AG09319 (cell line): ENCODE measurements at regions not wholly inside any gene's neighbourhood (a gene's known extent, or its start where the extent isn't known, plus 50 kb on each side); places are given as distances from the start of the nearest gene placed in this dataset.

Experiments
- DNase-seq: peaks from one replicate; pipeline ENCODE4 v3.0.0-alpha.2; 2010; ENCODE audit warnings: low read depth; ENCODE audit errors: extremely low read depth
- CTCF ChIP-seq: IDR thresholded peaks from 2 replicates; pipeline ENCODE4 v1.5.1; 2011; ENCODE audit warnings: low read depth, mild to moderate bottlenecking, inconsistent platforms, low read length, moderate library complexity

GRCh38 chr18:9025091-9025838, 77.2 kb upstream of the NDUFV2 start:
- no peak for TF ChIP-seq CTCF
- no peak for DNase-seq

- no peak for TF ChIP-seq CTCF
- DNase-seq, result no peak
These were observed 73.4 kb upstream of the NDUFV2 start for GRCh38 chr18:9029131-9029530.

DNA sequence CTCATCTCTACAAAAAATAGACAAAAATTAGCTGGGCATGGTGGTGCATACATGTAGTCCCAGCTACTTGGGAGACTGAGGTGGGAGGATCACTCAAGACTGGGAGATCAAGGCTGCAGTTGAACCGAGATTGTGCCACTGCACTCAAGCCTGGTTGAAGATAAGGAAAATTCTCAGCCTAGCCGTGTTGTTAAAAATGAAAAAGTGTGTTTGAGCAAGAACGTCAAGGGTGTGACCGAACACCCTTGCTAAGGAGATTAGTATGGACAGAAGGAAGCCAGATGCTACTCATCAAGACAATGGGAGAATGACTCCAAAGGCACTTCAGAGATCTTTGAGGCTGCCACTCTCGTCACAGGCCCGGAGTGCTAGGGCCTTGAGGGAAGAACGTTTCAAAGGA, 70.0 kb upstream of the NDUFV2 start:
- DNase-seq, result no peak
- no peak for TF ChIP-seq CTCF

- no peak for TF ChIP-seq CTCF
- no peak for DNase-seq
These were observed 64.1 kb upstream of the NDUFV2 start for GRCh38 chr18:9038277-9038871.

DNA sequence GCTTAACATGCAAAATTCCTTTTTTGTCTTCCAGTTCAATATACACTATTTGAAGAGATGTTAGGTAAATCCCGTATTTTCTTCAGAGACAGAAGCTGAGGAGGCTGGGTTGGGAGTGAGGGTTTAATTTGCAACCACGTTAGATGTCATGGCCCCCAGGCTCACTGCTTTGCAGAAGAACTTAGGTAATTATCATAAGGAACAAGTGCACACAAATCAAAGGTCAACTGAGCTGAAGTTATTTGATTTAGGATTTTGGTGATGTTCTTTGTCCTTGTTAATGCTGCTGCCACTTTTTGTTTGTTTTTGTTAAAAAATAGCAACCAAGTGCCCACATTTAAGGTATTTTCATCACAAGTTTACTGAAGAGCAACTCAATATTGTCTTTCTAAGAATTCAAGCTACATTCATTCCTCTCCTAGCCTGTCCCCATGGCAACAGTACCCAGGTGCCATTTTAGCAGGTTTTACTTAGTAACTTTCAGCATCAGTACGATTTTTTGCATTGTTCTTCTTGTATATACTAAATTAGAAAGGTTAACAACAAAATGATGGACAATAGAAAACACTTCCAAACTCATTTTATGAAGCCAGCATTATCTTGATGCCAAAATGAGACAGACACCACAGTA, 62.9 kb upstream of the NDUFV2 start:
- TF ChIP-seq CTCF, result no peak

GRCh38 chr18:9042766-9043481, 59.6 kb upstream of the NDUFV2 start:
- no peak for TF ChIP-seq CTCF
- DNase-seq, result no peak

More for the DNA sequence above, 62.9 kb upstream of the NDUFV2 start:
- DNase-seq, result no peak
